Mucosa of descending colon (tissue), 3 donors: ENCODE measurements at regions not wholly inside any gene's neighbourhood (a gene's known extent, or its start where the extent isn't known, plus 50 kb on each side); places are given as distances from the start of the nearest gene placed in this dataset.

Experiments used
- ATAC-seq: fragments of 200-7000 bp; cut with Tn5 transposase; one replicate; pipeline ENCODE4 v1.9.1; 2020; ENCODE audit warnings: mild to moderate bottlenecking, moderate library complexity
- DNase-seq, 3 donors: peaks; one replicate each; pipeline ENCODE4 v3.0.0-alpha.2; 2020
- H3K36me3 ChIP-seq: fragments of 200-600 bp; one replicate; pipeline ENCODE4 v1.8.0; 2021; ENCODE audit warnings: low read depth, mild to moderate bottlenecking
- H3K4me1 ChIP-seq: fragments of 200-600 bp; one replicate; pipeline ENCODE4 v1.8.0; 2021; ENCODE audit warnings: low read depth, mild to moderate bottlenecking
- H3K4me3 ChIP-seq: fragments of 200-600 bp; one replicate; pipeline ENCODE4 v1.8.0; 2021; ENCODE audit warnings: mild to moderate bottlenecking
- H3K9me3 ChIP-seq: fragments of 200-600 bp; one replicate; pipeline ENCODE4 v1.8.0; 2021; ENCODE audit warnings: mild to moderate bottlenecking
- intact Hi-C, 2 donors: fragments of 100-400 bp; cut with DNase I in 1 of 2; cut with micrococcal nuclease in 1 of 2; formaldehyde crosslinking; loops; one replicate each; pipeline versions ENCODE4 v1.11.0 to v1.11.1; 2022; cut with DNase I, micrococcal nuclease
- TF ChIP-seq, protein P1 (sequence below): fragments of 200-600 bp; IDR thresholded peaks from one replicate; pipeline ENCODE4 v1.8.0; 2022; ENCODE audit warnings: antibody characterized with exemption, mild to moderate bottlenecking
- donor health status: DM: no; HTN: no; CAD: no; lungs with moderate emphysema.
- donor health status: DM: no; HTN: no; CAD: no.
- donor health status: DM: no; HTN: yes; CAD: no.

DNA sequence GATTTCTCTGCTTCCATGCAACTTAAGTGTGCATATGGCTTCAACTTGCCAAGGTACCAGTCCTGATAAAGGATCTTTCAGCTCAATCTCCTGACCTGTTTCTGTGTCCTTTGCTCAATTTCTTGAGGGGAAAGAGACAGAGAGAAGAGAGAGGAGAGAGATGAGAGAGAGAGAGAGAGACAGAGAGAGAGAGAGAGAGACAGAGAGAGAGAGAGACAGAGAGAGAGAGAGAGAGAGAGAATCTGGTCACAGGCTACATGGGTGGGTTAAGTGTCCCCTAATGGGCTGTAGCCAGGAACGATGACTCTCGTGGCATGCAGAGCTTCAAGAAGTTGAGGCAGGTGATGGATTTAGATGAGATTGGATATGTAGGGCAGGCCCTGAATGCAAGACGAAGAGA, 335.2 kb upstream of the PRKCQ start:
- H3K9me3 ChIP-seq = no peaks in the 10 kb centered on the region
- TF ChIP-seq, protein P1, sequence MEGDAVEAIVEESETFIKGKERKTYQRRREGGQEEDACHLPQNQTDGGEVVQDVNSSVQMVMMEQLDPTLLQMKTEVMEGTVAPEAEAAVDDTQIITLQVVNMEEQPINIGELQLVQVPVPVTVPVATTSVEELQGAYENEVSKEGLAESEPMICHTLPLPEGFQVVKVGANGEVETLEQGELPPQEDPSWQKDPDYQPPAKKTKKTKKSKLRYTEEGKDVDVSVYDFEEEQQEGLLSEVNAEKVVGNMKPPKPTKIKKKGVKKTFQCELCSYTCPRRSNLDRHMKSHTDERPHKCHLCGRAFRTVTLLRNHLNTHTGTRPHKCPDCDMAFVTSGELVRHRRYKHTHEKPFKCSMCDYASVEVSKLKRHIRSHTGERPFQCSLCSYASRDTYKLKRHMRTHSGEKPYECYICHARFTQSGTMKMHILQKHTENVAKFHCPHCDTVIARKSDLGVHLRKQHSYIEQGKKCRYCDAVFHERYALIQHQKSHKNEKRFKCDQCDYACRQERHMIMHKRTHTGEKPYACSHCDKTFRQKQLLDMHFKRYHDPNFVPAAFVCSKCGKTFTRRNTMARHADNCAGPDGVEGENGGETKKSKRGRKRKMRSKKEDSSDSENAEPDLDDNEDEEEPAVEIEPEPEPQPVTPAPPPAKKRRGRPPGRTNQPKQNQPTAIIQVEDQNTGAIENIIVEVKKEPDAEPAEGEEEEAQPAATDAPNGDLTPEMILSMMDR = no peak
- intact Hi-C loops = no loop called here
- no peaks in the 10 kb centered on the region for H3K4me1 ChIP-seq
- DNase-seq = no peak
- no peaks in the 10 kb centered on the region for H3K36me3 ChIP-seq
- ATAC-seq = no peak
- H3K4me3 ChIP-seq = no peak overlapping the region

DNA sequence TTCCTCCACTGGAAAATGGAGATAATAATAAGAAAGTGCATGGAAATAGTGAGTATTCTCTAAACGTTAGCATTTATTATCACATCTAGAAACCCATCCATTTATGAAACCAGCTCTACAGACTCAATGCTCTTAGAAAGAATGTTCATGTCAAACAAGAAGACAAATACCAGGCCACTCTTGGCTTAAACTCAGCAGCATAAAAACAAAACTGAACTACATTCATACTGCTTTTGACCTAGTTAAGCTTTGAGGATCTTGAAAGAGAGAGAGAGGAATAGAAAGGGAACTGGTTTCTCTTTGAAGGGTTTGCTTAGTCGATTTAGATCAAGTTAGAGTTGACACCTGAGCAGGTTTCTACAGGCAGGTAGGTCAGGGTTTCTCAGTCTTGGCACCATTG, 332.9 kb upstream of the PRKCQ start:
- intact Hi-C loops = no loop called here

DNA sequence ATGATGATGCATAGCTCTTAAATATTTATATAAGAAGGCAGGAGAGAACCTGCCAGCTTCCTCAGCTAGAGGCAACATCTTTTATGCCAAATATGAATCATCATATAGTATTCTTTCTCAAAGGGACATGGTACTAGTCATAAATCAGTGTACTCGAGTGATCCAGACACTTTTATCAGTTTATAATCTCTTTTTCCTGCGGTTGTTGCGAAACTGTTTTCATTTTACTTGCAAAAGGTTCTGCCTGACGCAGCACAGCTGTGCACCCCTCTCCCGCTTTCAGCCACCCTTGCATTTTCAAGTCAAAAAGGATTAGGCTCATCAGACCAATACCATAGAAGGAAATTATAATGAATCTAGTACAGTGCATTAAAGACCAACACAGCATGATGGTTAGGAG, 332.3 kb upstream of the PRKCQ start:
- intact Hi-C loops = no loop called here

More for the DNA sequence above, 332.9 kb upstream of the PRKCQ start:
- no peaks in the 10 kb centered on the region for H3K9me3 ChIP-seq
- no peak overlapping the region for H3K4me3 ChIP-seq
- TF ChIP-seq, protein P1 = no peak
- ATAC-seq = no peak
- H3K4me1 ChIP-seq = no peaks in the 10 kb centered on the region
- H3K36me3 ChIP-seq = no peaks in the 10 kb centered on the region
- DNase-seq = no peak

DNA sequence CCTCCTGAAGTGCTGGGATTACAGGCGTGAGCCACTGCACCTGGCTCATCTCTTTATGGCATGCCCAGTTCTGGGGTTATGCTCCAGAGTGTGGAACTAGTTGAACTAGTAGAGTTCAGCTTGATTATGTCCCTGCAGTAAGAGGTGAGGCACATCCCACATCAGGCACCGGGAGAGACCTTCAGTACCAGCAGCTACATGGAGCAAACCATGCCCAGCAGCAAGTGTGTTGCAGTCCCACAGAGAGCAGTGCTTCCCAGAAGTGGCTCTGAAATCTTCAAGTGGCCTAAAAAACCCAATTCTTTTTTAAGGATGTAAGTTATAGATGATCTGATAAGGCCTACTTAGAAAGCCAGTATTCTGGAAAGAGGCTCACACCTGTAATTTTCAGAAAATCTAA, 331.9 kb upstream of the PRKCQ start:
- DNase-seq (no peak), ATAC-seq (no peak)
- Histone ChIP-seq H3K36me3 (no peaks in the 10 kb centered on the region), H3K4me3 (no peak overlapping the region), H3K4me1 (no peaks in the 10 kb centered on the region), H3K9me3 (no peaks in the 10 kb centered on the region)
- intact Hi-C loops = no loop called here
- TF ChIP-seq, protein P1 = no peak

More for the DNA sequence above, 332.3 kb upstream of the PRKCQ start:
- no peaks in the 10 kb centered on the region for H3K4me1 ChIP-seq
- DNase-seq (peak in 1 of 3 donors; percentile 16), ATAC-seq (peak; percentile 29)
- H3K4me3 ChIP-seq = no peak overlapping the region
- no peaks in the 10 kb centered on the region for H3K9me3 ChIP-seq
- no peaks in the 10 kb centered on the region for H3K36me3 ChIP-seq
- TF ChIP-seq, protein P1 = no peak

DNA sequence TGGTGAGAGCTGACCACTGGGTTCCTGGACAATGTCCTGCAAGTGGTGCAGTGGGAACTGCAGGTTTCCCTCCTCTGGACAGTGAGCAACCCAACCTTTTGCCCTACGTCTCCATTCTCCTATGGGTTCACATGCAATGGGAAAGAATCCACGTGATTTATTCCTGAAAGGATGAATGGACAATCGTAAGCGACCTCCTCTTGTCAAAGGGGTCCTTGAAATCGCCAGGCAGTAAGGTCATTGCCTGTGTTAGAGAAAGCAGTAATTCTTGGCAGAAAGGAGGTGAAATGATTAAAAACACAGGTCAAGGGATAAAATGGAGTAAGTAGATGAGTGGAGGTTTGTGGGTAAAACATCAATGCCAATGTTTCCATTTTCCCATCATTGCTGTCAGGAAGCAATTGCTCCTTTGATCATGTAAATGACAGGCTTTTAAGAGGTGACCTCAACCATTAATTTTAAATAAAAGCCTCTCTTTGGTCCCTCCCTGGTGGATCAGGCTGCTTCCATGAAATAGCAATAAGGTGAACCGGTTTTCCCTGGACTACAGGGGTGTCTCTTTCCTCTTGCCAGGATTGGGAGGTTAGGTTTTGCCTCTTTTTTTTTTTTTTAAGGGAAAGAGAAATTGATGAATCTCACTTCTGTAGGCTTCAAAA, 330.0 kb upstream of the PRKCQ start:
- no peaks in the 10 kb centered on the region for H3K4me1 ChIP-seq
- intact Hi-C loops = no loop called here
- H3K36me3 ChIP-seq = no peaks in the 10 kb centered on the region
- TF ChIP-seq, protein P1 = no peak
- ATAC-seq = no peak
- H3K9me3 ChIP-seq = no peaks in the 10 kb centered on the region
- no peak for DNase-seq
- H3K4me3 ChIP-seq = no peak overlapping the region
